ENCODE measurements at regions not wholly inside any gene's neighbourhood (a gene's known extent, or its start where the extent isn't known, plus 50 kb on each side); places are given as distances from the start of the nearest gene placed in this dataset.

DNA sequence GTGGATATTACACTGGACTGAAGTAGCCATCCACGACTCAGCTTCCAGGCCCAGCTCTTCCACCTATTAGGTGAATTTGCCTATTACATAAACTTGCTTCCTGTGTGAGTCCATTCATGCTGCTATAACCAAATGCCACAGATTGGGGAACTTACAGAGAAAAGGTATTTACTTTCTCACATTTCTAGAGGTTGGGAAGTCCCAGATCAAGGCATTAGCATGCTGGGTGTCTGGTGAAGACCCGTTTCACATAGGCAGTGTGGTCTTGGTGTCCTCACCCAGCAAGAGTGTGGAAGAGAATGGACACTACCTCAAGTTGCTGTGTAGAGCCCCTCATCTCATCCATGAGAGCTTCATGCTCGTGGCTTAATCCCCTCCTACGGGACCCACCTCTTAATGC is 282.6 kb downstream of the IRX1 start:
- WGBS, 2 donors: 40 to 44% methylated on average over 4 of the region's 4 CpGs
- H3K36me3 ChIP-seq: no peaks in the 10 kb centered on the region

DNA sequence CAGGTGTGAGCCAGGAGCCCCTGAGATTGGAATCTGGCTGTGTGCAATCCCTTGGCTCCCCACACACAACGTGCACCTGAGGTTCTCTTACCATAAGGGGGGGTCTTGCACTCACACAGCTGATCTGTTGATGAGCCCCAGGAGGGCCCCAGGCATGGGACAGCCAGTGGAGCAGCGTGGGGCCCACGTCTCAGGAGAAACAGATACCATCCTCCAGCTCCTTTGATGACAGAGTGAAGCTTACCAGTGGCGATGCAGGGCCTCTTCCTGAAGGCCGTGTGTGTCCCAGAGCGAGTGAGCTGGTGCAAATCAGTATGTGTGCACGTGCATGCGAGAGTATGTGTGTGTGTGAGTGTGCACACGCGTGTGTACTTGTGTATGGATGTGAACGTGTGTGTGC is 287.4 kb downstream of the IRX1 start:
- Histone ChIP-seq H3K4me1 (no peaks in the 10 kb centered on the region), H3K9me3 (no peaks in the 10 kb centered on the region), H3K36me3 (no peaks in the 10 kb centered on the region), H3K4me3 (no peak overlapping the region), H3K27me3 (no peaks in the 10 kb centered on the region), H3K27ac (no peak overlapping the region)
- no peak for FAIRE-seq
- TF ChIP-seq, protein P1, sequence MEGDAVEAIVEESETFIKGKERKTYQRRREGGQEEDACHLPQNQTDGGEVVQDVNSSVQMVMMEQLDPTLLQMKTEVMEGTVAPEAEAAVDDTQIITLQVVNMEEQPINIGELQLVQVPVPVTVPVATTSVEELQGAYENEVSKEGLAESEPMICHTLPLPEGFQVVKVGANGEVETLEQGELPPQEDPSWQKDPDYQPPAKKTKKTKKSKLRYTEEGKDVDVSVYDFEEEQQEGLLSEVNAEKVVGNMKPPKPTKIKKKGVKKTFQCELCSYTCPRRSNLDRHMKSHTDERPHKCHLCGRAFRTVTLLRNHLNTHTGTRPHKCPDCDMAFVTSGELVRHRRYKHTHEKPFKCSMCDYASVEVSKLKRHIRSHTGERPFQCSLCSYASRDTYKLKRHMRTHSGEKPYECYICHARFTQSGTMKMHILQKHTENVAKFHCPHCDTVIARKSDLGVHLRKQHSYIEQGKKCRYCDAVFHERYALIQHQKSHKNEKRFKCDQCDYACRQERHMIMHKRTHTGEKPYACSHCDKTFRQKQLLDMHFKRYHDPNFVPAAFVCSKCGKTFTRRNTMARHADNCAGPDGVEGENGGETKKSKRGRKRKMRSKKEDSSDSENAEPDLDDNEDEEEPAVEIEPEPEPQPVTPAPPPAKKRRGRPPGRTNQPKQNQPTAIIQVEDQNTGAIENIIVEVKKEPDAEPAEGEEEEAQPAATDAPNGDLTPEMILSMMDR (IDR thresholded peaks at IDR 0.05): no peak
- WGBS, 2 donors: 61 to 70% methylated on average over 11 of the region's 11 CpGs
- intact Hi-C loops (cut with DNase I): no loop called here
- DNase-seq: no peak
- no peak for ATAC-seq

More for the DNA sequence above, 282.6 kb downstream of the IRX1 start:
- Histone ChIP-seq H3K4me1 (no peaks in the 10 kb centered on the region), H3K27ac (no peak overlapping the region), H3K4me3 (no peak overlapping the region), H3K27me3 (no peaks in the 10 kb centered on the region), H3K9me3 (no peaks in the 10 kb centered on the region)
- FAIRE-seq (no peak), ATAC-seq (no peak), DNase-seq (no peak)
- intact Hi-C loops (cut with DNase I): no loop called here
- TF ChIP-seq, protein P1 (IDR thresholded peaks at IDR 0.05): no peak

DNA sequence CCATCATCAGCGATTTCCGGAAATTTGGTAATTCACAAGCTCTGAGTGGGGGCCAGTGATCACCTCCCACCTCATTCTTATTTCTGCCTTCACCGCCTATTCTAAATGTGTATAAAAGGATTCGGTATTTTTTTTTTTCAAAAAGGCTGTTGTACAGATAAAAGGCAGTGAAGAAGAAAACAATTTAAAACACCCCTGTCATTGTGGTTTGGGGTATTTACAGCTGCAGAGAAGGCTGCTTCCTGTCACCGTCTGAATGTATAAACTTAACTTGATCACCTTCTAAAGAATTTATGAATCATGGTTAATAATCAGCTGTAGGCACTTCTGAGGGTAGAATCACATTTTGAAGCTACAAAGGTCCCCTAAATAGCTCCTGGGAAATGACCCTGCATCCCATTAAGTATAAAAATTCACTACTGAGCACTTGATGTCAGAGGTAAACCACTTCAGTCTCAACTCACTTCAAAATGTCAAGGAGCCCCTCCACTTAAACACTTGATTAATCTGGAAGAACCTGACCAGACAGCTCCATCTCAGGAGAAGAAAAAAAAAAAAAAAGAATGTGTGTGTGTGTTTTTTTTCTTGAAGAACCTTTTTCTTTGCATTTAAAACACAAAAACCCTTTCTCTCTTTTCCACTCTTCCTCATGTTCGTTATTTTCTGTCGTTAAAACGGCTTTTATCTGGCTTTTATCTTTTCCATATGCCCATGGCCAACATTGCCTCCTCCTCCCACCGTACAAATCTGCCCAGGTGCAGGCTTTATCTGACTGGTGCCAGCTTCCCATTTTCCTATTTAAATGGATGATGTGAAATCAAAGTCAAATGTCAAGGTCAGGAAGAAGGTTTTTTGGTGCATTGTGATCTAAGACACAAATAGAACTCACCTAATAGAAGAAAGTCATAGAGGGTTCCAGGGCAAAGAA is 291.2 kb downstream of the IRX1 start:
- intact Hi-C loops (cut with DNase I): no loop called here
- Histone ChIP-seq H3K4me1 (no peaks in the 10 kb centered on the region), H3K4me3 (no peak overlapping the region), H3K9me3 (no peaks in the 10 kb centered on the region), H3K36me3 (no peaks in the 10 kb centered on the region), H3K27ac (no peak overlapping the region), H3K27me3 (no peaks in the 10 kb centered on the region)
- WGBS, 2 donors: 34 to 47% methylated on average over 9 of the region's 9 CpGs
- DNase-seq (no peak), FAIRE-seq (no peak), ATAC-seq (no peak)
- TF ChIP-seq, protein P1 (IDR thresholded peaks at IDR 0.05): no peak

DNA sequence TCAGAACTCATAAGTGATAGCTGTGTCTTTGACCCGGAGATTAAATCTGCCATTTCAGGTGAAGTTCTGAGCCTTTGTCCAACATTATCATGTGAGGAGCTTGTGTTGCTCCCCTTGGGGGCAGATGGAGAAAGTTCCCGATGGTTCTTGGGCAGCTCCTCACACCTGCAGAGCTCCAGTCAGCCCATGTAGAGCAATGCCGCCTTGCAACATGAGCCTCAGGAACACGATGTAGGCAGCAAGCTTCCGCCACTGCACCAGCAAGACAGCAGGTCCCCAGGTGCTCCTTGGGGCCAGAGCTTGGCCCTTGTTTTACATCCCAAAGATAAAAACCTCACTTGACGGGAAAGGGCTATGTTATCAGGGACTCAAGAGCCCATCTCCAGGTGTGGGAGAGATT is 292.7 kb downstream of the IRX1 start:
- Histone ChIP-seq H3K36me3 (no peaks in the 10 kb centered on the region), H3K27me3 (no peaks in the 10 kb centered on the region), H3K4me3 (no peak overlapping the region), H3K4me1 (no peaks in the 10 kb centered on the region), H3K9me3 (no peaks in the 10 kb centered on the region), H3K27ac (no peak overlapping the region)
- intact Hi-C loops (cut with DNase I): no loop called here
- ATAC-seq (no peak), FAIRE-seq (no peak), DNase-seq (no peak)
- WGBS, 2 donors: 70 to 80% methylated on average over 6 of the region's 6 CpGs
- TF ChIP-seq, protein P1 (IDR thresholded peaks at IDR 0.05): no peak

All from pancreas (tissue), 10 donors.